ENCODE measurements at regions not wholly inside any gene's neighbourhood (a gene's known extent, or its start where the extent isn't known, plus 50 kb on each side); places are given as distances from the start of the nearest gene placed in this dataset.

- CTCF ChIA-PET (ENCODE audit: low intra/inter-chr PET ratio) = no interaction called here
- intact Hi-C loops (cut with micrococcal nuclease) = no loop called here
- H3K9me1 ChIP-seq (ENCODE audit: control insufficient read depth, insufficient read depth, low read length) = no peaks in the 10 kb centered on the region
- no TSS peak for BruUV-seq (replicated peaks)
- no peaks in the 10 kb centered on the region for H3K9me3 ChIP-seq (replicated peaks; ENCODE audit: control insufficient read depth, insufficient read depth, low read depth, low read length)
- H3K4me3 ChIP-seq = no peak overlapping the region
- DNase-seq (ENCODE audit: extremely low read depth in 1 of 4, low spot score in 3 of 4) (peak; percentile 35 to 54 (median 36)), FAIRE-seq (peak; percentile 65), ATAC-seq (peak; percentile 80)
- H3K27ac ChIP-seq (ENCODE audit: extremely low read depth, low read depth, low read length) = no peak overlapping the region
- 18% methylated on average over 5 of the region's 5 CpGs for WGBS (ENCODE audit: insufficient coverage, low coverage, missing lambda C conversion rate)
- H3K79me2 ChIP-seq (ENCODE audit: control insufficient read depth, insufficient read depth, low read length) = no peaks in the 10 kb centered on the region
- POLR2A ChIA-PET = interaction anchor here (0.6 to 1.0 kb wide), 3 partner anchors 41 to 93 kb away, joined by 3 read pairs; no protein-coding TSS in a partner anchor
- H3K36me3 ChIP-seq (ENCODE audit: control insufficient read depth, insufficient read depth, low read length) = no peaks in the 10 kb centered on the region
- H4K20me1 ChIP-seq (replicated peaks; ENCODE audit: control insufficient read depth, insufficient read depth, low read length) = no peaks in the 10 kb centered on the region
- in situ Hi-C loops (cut with MboI) = no loop called here
- peaks cover 3 to 26% of the 10 kb centered on the region in 2 experiments; a peak in 2 of 5 replicates for H3K27me3 ChIP-seq (ENCODE audit: control insufficient read depth in 2 of 2, insufficient read depth in 2 of 2, low read length in 2 of 2)
- H2AFZ ChIP-seq (ENCODE audit: low read depth, low read length) = no peak overlapping the region
- no peak overlapping the region for H3K4me2 ChIP-seq (ENCODE audit: insufficient read depth, low read length)
- H3K4me1 ChIP-seq (replicated peaks in 1 of 2; ENCODE audit: control insufficient read depth in 2 of 2, insufficient read depth in 2 of 2, low read length in 2 of 2) = no peaks in the 10 kb centered on the region; a peak in 1 of 5 replicates
- H3K9ac ChIP-seq (ENCODE audit: insufficient read depth in 1 of 2, low read depth in 2 of 2, low read length in 2 of 2) = no peak overlapping the region
- TF ChIP-seq CTCFL (IDR thresholded peaks at IDR 0.05; ENCODE audit: borderline replicate concordance, insufficient read depth, low read depth, low read length, poor library complexity, severe bottlenecking) (no peak), C11orf30 (IDR thresholded peaks at IDR 0.05; ENCODE audit: low read depth) (peak; percentile 93), SMARCA4 (IDR thresholded peaks at IDR 0.05) (no peak), GMEB1 (CRISPR knock-in tag; IDR thresholded peaks at IDR 0.05) (no peak), KLF1 (tag; IDR thresholded peaks at IDR 0.05) (no peak), CREB3L1 (IDR thresholded peaks at IDR 0.05; ENCODE audit: borderline replicate concordance, low read depth) (no peak), SMARCA5 (IDR thresholded peaks at IDR 0.05) (no peak), PATZ1 (CRISPR knock-in tag; IDR thresholded peaks at IDR 0.05; ENCODE audit: borderline replicate concordance) (no peak), CTCF (IDR thresholded peaks at IDR 0.05 in 2 of 3, conservative IDR thresholded peaks at IDR 0.05 in 1 of 3; ENCODE audit: insufficient read depth in 2 of 3, low read depth in 1 of 3, low read length in 3 of 3) (peak; percentile 37 to 50 (median 47)), TGIF2 (CRISPR knock-in tag; IDR thresholded peaks at IDR 0.05) (no peak), CBX3 (IDR thresholded peaks at IDR 0.05; ENCODE audit: borderline replicate concordance in 1 of 2, low read length in 2 of 2) (no peak), MAFF (IDR thresholded peaks at IDR 0.05; ENCODE audit: low read length) (peak; percentile 88), SETDB1 (IDR thresholded peaks at IDR 0.05; ENCODE audit: low read length) (no peak), CHD1 (IDR thresholded peaks at IDR 0.05; ENCODE audit: low read length) (no peak)
These were observed 152.5 kb upstream of the STX18 start for GRCh38 chr4:4694296-4694772.

Data from K562 (cell line).